Testis (tissue), 2 donors: ENCODE measurements at regions not wholly inside any gene's neighbourhood (a gene's known extent, or its start where the extent isn't known, plus 50 kb on each side); places are given as distances from the start of the nearest gene placed in this dataset.

Experiments used
- CTCF ChIP-seq, 3 experiments: fragments of 450-650 bp in 2 of 3; fragments of 200-600 bp in 1 of 3; sonication (generic) in 1 of 3; IDR thresholded peaks; one replicate each; pipeline ENCODE4 v1.5.1; 2016 to 2019; ENCODE audit warnings: antibody characterized with exemption in 3 of 3, mild to moderate bottlenecking in 2 of 3, moderate library complexity in 1 of 3
- POLR2A ChIP-seq: fragments of 450-650 bp; IDR thresholded peaks from one replicate; pipeline ENCODE4 v1.6.1; 2017; ENCODE audit warnings: antibody characterized with exemption, mild to moderate bottlenecking, moderate library complexity

DNA sequence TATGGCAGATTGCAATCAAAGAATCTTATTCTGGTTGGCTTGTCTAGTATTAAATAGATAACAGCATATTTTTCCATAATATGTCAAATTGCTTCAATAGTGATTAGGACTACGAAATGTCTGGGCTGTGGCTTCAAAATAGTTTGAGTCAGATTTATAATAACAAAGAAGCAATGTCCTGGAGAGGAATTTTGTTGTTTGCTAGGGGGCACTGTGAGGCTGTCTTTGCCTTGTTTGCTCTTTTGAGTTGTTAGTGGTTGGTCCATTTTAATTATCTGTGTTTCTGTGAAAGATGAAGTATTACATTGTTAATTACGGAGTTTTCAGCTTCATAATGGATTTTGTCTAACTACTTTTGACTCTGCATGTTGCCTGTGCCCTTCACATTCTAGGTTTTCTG, 713.6 kb downstream of the TLE4 start:
- TF ChIP-seq CTCF (IDR thresholded peaks at IDR 0.05) (no peak), POLR2A (no peak)
